HG03558 (cell line): ENCODE measurements at regions not wholly inside any gene's neighbourhood (a gene's known extent, or its start where the extent isn't known, plus 50 kb on each side); places are given as distances from the start of the nearest gene placed in this dataset.

Experiments
- ATAC-seq: cut with Tn5 transposase; IDR thresholded peaks from one replicate; pipeline ENCODE4 v1.9.1; 2021; ENCODE audit warnings: moderate number of reproducible peaks; ENCODE audit not compliant: unreplicated experiment; ENCODE audit errors: extremely low read depth

- no peak for ATAC-seq
These were observed 1919.1 kb upstream of the PIK3C3 start for GRCh38 chr18:40035966-40036365.

DNA sequence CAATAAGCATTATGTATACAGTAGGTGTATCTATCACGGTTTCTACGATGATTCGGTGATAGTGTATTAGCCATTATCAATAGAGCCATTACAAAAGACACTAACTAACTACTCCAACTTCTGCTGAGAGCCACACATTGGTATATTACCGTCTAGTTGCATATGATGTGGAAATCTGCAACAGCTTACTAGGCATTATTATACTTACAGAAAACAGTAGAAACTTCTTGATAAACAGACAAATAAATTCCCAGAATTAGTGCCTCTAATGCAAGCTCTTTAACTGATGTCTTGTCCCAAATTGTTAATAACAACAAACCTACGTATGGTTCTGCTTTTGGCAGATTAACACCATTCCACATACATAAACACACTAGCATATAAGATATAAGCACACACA is 1923.0 kb upstream of the PIK3C3 start:
- ATAC-seq = no peak

DNA sequence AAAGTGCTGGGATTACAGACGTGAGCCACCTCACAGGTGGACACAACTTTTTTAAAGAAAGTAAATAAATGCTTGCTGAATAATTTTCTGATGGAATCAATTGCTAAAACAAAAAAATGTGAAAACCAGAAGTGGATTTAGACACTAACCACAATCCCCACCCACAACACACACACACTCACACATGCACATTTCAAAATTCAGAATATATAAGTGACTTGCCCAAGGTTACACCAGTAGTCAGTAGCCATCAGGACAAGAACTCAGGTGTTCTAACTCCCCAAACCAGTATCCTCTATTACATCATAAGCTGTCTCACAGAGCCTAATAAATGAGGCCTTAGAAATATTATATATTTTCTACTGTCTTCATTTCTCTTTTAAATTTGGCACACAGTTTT is 1923.6 kb upstream of the PIK3C3 start:
- ATAC-seq = no peak

- ATAC-seq = no peak
These were observed 1935.1 kb upstream of the PIK3C3 start for GRCh38 chr18:40019797-40020392.

DNA sequence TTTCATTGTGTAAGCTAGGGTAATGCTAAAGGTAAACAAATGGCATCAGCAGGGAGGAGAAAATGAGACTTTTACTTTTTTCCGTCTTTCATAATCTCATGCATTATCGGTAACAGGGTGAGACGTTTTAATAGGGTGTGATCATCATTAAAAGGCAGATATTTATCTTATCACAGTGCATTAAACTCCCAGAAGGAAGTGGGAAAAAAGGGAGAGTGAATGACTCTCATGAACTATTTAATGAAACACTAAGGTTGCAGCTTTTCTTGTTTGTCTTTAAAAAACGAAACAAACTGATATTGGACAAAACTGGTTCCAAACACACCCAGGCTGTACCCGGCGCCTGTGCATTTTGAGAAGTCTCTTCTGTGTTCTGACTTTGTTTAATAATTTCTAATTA is 1936.8 kb upstream of the PIK3C3 start:
- ATAC-seq = no peak

GRCh38 chr18:40017021-40017420 is 1938.0 kb upstream of the PIK3C3 start:
- no peak for ATAC-seq

DNA sequence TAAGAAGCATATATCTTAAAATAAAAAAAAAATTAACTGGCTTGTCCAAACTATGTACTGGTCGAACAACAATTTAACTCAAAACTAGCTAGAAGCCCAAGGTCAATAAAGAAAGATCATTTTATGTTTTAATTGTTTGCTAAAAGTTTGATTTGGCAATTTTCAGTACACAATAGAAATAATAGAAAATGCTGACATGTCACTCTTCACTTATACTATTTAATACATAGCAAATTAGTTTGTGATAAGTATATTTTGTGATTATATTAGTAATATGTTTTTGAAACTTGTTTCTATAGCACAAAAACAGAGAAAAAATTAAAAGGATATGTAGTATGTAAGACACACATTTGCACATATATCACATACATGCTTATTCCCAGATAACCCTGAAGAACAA is 1938.6 kb upstream of the PIK3C3 start:
- ATAC-seq = no peak

- ATAC-seq = no peak
These were observed 1941.9 kb upstream of the PIK3C3 start for GRCh38 chr18:40013001-40013609.

GRCh38 chr18:40011201-40011600 is 1943.8 kb upstream of the PIK3C3 start:
- ATAC-seq = no peak

DNA sequence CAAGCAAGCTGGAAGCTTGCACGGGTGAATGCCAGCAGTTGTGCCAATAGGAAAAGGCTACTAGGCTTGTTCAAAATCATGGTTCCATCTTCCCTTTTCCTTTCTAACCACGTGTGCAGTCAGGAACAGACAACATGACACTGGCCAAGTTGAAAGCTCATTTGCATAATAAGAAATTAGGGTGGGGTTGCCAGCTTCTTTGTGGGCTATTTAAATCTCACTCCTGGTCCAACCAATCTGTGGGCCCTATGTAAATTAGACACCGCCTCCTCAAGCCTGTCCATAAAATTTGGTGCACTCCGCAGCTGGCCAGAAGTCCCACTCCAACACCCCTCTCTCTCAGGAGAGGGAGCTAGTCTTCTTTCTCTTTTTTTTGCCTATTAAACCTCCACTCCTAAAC is 1948.4 kb upstream of the PIK3C3 start:
- ATAC-seq = no peak

- ATAC-seq = no peak
These were observed 1950.8 kb upstream of the PIK3C3 start for GRCh38 chr18:40004246-40004645.

DNA sequence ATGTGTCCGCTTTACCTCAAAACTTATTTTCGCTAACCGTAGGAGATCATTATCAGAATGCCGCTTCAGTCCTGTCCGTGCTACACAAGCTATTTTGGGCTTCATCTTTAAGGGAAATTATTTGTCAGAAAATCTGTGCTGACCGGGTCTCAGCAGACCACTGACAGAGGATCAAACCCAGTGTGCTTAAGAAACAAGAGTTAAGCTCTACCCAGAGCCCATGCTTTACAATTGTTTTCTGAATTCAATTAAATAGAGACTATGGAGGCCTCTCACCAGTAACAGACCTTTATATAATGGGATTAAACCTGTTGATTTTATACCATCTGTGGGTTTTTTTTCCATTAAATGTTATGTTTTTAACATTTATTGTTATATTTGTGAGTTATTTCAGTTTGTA is 1956.7 kb upstream of the PIK3C3 start:
- ATAC-seq = no peak

GRCh38 chr18:39994498-39994897 is 1960.5 kb upstream of the PIK3C3 start:
- no peak for ATAC-seq

- ATAC-seq = no peak
These were observed 1963.3 kb upstream of the PIK3C3 start for GRCh38 chr18:39991696-39992265.

GRCh38 chr18:39990540-39990939 is 1964.5 kb upstream of the PIK3C3 start:
- ATAC-seq = no peak

DNA sequence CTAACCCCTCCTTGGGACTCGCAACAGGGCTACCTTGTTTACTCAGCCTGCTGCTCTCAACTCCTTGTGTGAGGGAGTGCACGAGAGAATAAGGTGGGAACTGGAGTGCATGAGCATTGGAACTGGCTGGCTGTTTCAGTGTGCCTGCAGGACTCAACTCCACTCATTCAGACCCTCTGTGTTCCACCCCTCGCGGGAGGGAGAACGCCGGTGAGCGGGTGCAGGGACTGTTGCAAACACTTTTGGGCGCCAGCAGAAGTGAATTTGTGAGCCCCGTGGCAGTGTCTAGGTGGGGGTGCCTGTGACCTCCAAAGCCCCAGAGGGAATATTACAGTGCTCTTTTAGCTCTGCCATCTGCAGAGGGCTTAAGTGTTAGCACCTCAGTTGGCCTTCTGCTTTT is 1978.3 kb upstream of the PIK3C3 start:
- no peak for ATAC-seq

DNA sequence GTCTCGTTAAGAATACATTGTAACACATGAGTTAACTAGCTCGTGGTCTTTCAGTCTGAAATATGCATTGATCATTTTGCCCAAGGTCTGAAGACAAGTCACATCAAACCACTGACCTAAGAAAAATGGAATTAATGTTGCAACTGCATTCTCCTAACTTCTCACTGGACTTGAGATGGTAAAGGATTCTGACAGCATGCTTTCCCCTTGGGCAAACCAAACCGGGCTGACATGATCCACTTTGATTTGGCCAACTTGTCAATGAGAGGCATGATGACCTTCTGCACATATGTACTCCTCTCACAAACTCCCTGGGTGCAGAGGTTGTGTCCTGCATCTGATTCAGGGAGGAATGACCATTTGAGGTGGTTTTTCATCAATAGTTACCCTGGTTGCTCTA is 1982.5 kb upstream of the PIK3C3 start:
- ATAC-seq = no peak

GRCh38 chr18:39969803-39970494 is 1985.1 kb upstream of the PIK3C3 start:
- no peak for ATAC-seq

GRCh38 chr18:39966275-39966674 is 1988.8 kb upstream of the PIK3C3 start:
- no peak for ATAC-seq

DNA sequence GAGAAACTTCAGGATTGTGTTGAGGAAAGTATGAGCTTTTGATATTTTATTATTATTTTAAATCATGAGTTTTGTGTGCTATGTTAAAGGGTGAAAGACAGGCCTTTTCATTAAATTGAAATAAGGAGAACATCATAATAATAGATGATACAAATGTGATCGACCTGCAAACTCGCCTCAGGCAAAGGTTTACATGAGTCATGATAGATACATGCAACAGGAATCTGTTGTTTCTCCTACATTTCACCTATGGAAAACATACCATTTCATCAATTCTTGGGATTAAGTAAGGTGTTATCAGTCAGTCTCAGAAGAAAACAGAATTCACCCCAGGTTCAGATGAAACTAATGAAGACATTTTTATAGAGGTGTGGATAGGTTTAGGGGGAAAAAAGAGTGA is 1992.5 kb upstream of the PIK3C3 start:
- ATAC-seq = no peak

- no peak for ATAC-seq
These were observed 1994.5 kb upstream of the PIK3C3 start for GRCh38 chr18:39960550-39960949.

GRCh38 chr18:39959839-39960238 is 1995.2 kb upstream of the PIK3C3 start:
- ATAC-seq = no peak
